ENCODE measurements at regions not wholly inside any gene's neighbourhood (a gene's known extent, or its start where the extent isn't known, plus 50 kb on each side); places are given as distances from the start of the nearest gene placed in this dataset.

DNA sequence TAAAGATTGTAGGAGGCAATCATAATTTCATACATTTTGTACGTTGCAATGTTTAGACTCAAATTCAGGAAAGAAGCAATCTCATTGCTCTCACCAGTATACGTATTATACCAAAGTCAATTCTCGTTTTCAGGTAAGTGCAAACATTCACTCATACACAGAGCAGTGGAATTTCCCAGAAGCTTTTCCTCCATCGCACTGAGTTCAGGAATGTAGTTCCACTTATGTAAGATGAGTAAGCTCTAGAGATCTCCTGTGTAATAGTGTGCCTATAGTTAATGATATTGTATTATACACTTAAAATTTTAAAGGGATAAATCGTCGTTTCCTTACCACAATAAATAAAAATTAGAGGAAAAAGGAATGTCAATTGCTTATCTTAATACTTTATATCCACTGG, 470.8 kb upstream of the KCND2 start:
- TF ChIP-seq, protein P1, sequence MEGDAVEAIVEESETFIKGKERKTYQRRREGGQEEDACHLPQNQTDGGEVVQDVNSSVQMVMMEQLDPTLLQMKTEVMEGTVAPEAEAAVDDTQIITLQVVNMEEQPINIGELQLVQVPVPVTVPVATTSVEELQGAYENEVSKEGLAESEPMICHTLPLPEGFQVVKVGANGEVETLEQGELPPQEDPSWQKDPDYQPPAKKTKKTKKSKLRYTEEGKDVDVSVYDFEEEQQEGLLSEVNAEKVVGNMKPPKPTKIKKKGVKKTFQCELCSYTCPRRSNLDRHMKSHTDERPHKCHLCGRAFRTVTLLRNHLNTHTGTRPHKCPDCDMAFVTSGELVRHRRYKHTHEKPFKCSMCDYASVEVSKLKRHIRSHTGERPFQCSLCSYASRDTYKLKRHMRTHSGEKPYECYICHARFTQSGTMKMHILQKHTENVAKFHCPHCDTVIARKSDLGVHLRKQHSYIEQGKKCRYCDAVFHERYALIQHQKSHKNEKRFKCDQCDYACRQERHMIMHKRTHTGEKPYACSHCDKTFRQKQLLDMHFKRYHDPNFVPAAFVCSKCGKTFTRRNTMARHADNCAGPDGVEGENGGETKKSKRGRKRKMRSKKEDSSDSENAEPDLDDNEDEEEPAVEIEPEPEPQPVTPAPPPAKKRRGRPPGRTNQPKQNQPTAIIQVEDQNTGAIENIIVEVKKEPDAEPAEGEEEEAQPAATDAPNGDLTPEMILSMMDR (IDR thresholded peaks at IDR 0.05; ENCODE audit: low read depth, low read length) = no peak
- no peak overlapping the region for H3K4me3 ChIP-seq (ENCODE audit: low read depth, low read length)

GRCh38 chr7:119825091-119825655, 447.8 kb upstream of the KCND2 start:
- TF ChIP-seq, protein P1 (IDR thresholded peaks at IDR 0.05; ENCODE audit: low read depth, low read length) = no peak
- H3K4me3 ChIP-seq (ENCODE audit: low read depth, low read length) = no peak overlapping the region

DNA sequence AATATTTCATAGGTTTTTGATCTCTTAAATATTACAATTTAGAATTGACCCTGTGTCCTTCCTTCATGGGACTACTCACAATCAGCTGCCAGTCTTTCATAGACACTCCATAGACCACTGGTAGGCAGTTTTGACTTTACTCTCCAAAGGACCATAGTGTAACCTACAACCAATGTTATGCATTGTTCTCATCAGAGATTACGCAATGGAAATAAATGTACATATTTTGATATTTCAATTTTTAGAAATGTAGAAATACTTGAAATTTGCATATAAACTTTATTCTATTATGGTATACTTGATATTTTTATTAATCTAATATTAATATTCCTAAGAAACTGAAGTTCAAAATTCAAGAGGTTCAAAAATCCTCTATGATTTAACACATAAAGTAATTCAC, 446.4 kb upstream of the KCND2 start:
- TF ChIP-seq, protein P1 (IDR thresholded peaks at IDR 0.05; ENCODE audit: low read depth, low read length) = no peak

GRCh38 chr7:119838444-119838843, 434.5 kb upstream of the KCND2 start:
- TF ChIP-seq, protein P1 (IDR thresholded peaks at IDR 0.05; ENCODE audit: low read depth, low read length) = no peak
- no peak overlapping the region for H3K4me3 ChIP-seq (ENCODE audit: low read depth, low read length)

More for the DNA sequence above, 446.4 kb upstream of the KCND2 start:
- H3K4me3 ChIP-seq (ENCODE audit: low read depth, low read length) = no peak overlapping the region

DNA sequence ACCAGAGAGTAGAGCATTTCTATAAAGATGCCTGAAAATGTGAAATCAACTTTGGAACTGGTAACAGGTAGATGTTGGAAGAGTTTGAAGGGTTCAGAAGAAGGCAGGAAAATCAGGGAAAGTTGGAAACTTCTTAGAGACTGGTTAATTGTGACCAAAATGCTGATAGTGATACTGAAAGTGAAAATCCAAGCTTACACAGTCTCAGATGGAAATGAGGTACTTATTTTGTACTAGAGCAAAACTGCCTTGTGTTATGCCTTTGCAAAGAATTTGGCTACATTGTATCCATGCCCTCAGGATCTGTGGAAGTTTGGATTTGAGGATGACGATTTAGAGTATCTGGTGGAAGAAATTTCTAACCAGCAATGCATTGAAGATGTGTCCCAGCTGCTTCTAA, 430.6 kb upstream of the KCND2 start:
- H3K4me3 ChIP-seq (ENCODE audit: low read depth, low read length) = no peak overlapping the region
- TF ChIP-seq, protein P1 (IDR thresholded peaks at IDR 0.05; ENCODE audit: low read depth, low read length) = no peak

GRCh38 chr7:119842786-119843185, 430.2 kb upstream of the KCND2 start:
- TF ChIP-seq, protein P1 (IDR thresholded peaks at IDR 0.05; ENCODE audit: low read depth, low read length) = no peak
- H3K4me3 ChIP-seq (ENCODE audit: low read depth, low read length) = no peak overlapping the region

DNA sequence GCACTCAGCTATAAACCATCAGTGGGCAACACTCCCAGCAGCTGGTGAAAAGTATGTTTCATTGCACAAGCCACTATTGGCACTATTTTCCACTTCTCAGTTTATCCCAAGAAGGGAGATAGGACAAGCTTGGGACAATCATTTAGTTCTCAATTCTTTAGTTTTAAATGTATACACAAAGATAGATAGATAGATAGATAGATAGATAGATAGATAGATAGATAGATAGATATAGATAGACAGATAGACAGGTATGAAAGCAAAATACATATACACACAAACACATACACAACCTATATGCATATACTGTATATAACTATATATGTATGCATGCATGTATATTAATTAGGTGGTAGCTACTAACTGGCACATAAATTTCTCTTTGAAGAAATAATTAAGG, 411.6 kb upstream of the KCND2 start:
- TF ChIP-seq, protein P1 (IDR thresholded peaks at IDR 0.05; ENCODE audit: low read depth, low read length) = no peak
- H3K4me3 ChIP-seq (ENCODE audit: low read depth, low read length) = no peak overlapping the region
